CD1c-positive myeloid dendritic cell (primary cell): ENCODE measurements at regions not wholly inside any gene's neighbourhood (a gene's known extent, or its start where the extent isn't known, plus 50 kb on each side); places are given as distances from the start of the nearest gene placed in this dataset.

Source experiments
- DNase-seq: peaks from one replicate; pipeline ENCODE4 v3.0.0-alpha.2; 2016; ENCODE audit errors: extremely low spot score

DNA sequence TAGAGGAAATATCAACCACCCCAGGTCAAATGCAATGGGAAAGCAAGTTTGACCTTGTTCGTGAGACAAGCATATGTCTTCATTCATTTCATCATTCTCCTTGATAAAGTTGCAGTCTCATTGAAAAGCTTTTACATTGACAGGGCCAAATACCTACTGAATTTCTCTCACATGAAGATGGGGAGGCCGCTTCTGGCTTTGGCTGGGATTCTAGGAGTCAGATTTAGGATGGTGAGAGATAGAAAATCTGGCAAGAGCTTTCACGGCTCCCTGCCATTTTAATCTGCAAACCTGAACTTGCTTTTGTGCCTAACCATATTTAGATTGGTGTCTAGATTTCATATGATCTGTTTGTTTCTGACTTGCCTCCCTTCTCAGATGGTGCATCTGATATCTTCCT is 88.0 kb downstream of the TMEM100 start:
- no peak for DNase-seq

DNA sequence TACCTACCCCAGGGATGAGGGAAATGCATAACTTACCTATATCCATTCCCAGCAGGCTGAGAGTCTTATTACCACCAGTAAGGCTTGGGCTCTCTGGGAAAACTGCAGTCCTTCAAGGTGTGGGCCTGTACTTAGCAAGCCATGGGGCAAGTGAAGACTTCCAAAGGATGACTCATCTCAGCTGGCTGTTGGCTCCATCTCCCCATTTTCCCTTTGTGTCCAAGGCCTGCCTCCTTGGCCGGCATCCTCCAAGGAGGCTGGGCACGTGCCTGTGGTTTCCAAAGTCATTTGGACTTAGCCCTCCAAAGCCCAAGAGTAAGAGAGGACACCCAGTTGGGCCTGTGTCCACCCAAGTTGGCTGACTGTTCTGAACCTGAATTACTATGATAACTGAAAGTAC is 89.8 kb downstream of the TMEM100 start:
- no peak for DNase-seq

GRCh38 chr17:55632236-55632635 is 90.4 kb downstream of the TMEM100 start:
- no peak for DNase-seq

DNA sequence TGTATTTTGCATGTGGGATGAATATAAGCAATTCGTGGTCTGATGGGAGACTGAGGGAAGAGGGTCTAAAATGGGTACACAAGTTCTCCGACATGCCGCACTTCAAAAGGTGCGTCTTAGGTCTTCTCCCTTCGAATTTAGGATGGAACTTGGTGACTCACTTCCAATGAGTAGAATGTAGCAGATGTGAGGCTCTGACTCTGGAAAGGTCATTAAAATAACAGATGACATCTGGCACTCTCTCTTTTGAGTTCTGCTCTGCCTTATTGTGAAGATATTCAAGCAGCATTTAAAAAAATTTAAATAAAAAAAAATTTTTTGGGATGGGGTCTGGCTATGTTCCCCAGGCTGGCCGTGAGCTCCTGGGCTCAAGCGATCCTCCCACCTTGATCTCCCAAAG is 92.7 kb downstream of the TMEM100 start:
- no peak for DNase-seq

DNA sequence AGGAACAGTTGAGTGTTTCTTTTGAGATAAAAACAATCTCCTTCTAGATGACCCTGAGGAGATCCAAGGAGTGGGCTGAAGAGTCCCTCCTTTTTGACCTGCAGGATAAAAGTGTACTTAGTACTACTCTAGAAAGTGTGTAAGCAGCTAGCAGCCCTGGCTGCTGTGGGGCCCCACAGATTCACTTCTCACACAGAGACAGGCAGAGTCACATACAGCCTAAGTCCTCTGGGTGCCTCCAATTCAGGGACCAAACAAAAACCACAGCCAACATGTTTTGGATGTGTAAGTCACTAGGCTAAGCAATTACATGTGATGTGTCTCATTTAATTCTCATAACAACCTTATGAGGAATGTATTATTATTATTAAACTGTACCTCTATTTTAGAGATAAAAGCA is 97.1 kb downstream of the TMEM100 start:
- no peak for DNase-seq

- DNase-seq, result no peak
Measured at GRCh38 chr17:55624772-55625433, 97.8 kb downstream of the TMEM100 start.

DNA sequence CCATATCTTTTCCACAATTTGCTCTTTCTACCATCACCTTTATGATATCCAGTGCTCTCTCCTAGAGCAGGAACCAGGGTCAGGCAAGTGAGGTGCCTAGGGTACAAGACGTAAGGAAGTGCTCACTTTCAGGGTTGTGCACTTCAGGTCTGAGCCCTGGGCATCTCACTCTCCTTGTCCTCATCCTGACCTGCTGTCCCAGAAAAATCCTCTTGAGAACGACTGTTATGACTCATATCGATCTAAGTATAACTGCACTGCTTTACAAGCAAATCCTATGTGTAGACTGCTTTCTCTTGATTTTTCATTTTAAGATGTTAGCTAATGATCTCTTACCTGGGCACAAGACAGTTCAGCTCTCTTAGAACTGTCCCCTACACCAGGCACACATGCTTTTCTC is 100.1 kb downstream of the TMEM100 start:
- no peak for DNase-seq

DNA sequence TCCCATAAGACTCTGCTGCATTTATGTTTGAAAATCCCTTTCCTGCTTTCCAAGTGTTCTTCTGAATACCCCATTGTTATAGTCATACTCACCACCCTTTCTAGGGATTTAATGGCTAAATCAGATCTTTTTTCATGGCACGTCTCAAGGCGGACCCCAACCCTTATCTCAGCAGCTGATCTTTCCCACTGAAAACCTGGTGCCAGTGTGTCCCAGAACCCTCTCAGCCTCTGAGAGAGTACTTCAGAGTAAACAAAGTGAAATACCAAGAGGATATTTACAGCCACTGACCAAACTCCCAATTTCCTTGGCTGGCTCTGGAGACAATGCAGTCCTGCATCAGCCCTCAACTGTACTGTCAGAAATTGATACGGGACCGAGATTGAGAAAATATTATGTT is 101.7 kb downstream of the TMEM100 start:
- DNase-seq, result no peak

DNA sequence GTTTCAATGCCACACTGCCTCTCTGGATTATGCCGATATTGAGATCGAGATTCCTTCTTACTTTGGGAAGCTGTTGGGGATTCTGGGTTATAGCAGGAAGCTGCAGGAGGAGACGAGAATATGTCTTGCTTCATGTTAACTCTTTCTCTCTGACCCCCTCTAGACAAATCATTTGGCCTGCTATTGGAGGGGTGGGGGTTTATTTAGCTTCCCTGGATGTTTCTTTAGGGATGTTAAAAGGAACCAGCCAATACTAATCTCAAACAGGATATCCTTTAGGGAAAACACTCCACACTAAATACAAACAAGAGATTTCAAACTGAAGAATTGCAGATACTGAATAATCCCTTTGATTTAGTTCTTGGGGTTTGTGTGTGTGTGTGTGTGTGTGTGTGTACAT is 102.6 kb downstream of the TMEM100 start:
- DNase-seq, result no peak

GRCh38 chr17:55617441-55617840 is 105.2 kb downstream of the TMEM100 start:
- DNase-seq, result no peak

- DNase-seq, result no peak
Measured at GRCh38 chr17:55614061-55614460, 102.8 kb upstream of the SMIM36 start.

DNA sequence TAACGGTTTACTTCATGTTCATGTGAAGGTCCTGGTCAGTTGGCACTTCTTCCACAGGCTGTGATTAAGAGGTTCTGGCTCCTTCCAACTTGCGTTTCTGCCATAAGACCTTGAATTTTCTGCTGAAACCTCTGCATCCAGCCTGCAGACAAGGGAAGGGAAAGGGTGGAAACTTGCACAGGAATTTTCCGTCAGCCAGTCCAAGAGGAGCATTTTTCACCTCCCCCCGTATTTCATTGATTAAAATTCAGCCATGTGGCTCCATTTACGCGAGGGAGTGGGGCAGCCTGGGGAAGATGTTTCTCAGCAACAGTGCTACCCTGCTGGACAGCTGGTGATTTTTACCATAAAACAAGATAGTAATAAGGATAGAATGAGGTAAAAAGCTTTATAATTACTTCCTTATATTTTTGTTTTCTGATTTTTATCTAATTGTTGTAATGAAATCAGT is 101.5 kb upstream of the SMIM36 start:
- DNase-seq, result no peak

- no peak for DNase-seq
Measured at GRCh38 chr17:55607731-55608341, 96.6 kb upstream of the SMIM36 start.

- no peak for DNase-seq
Measured at GRCh38 chr17:55606488-55606815, 95.2 kb upstream of the SMIM36 start.

DNA sequence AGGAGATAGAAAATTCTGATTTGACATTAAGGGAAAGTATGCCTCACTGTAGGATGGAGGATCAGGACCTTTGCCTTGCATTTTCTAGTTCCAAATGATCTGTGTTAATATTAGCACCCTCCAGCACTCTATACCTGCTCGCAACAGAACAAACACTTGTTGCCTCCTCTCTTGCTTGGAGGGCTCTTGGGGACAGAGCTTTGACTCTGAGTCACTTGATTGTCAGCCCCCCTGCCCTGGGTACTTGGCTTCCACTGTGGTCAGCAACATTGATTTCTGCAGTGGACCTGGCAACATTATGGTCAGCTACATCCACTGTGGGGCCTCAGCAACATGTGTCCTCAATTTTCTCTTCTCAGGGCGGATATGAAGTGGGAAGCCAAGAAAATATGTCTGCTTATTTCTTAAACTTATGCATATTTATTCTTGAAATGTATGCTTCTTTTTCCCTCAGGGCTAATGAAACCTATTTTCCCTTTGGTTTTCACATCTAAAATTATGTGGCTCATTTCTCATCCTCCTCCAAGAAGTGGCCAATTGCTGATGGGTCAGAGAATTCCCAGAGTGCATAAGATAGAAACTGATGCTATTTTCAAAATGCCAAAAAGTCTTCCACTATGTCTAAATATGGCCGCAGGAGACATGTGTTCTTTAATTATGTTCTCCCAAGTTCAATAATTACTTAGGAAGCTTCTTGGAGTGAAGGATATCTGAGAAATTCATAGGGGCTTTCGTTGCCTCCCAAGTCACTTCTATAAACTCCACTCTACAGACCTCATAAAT is 94.6 kb upstream of the SMIM36 start:
- DNase-seq, result no peak

GRCh38 chr17:55601874-55602364 is 90.7 kb upstream of the SMIM36 start:
- DNase-seq, result peak; percentile 65

DNA sequence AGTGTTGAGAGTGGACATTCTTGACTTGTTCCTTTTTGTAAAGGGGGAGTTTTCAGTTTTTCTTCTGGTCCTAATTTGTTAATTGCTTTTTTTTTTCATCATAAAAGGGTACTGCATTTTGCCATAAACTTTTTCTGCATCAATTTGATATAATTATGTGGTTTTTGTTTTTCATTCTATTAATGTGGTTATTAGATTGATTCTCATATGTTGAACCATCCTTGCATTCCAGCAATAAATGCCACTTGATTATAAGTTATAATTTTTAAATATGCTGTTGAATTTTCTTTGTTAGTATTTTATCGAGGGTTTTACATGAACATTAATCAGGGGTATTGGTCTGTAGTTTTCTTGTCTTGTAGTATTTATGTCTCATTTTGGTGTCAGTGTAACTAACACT is 87.2 kb upstream of the SMIM36 start:
- no peak for DNase-seq

DNA sequence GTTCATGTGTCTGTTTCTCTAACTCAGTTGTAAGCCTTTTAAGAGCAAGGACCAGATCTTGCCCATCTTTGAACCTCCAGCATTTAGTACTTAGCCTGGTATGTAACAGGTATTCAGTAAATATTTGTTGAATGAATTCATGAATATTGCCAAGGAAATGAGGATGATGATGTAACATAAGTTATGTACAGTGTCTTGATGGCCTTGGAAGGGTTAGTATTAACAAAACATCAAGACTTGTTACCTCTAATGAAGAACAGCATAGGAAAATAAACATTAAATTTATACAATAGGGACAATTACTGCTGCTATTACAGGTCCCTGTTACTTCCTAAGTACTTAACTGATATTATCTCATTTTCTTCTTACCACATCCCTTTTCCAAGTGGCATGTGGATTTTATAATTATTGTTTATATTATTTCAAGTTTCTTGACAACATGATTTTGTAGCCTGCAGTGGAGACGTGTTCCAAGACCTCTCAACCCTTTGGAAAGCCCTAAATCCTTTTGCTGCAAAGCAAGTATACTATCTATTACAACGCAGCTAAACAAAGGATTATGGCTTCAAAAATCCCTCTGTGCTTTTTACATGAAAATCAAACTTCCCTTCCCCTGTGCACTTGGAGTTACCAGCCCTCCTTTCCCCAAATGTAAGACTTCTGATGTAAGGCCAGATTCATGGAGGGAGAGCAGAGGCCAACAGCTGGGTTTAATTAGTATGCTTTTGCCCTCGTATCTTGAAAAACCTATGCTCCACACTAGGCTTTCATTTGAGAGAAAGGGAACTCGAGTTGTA is 77.4 kb upstream of the SMIM36 start:
- DNase-seq, result no peak

DNA sequence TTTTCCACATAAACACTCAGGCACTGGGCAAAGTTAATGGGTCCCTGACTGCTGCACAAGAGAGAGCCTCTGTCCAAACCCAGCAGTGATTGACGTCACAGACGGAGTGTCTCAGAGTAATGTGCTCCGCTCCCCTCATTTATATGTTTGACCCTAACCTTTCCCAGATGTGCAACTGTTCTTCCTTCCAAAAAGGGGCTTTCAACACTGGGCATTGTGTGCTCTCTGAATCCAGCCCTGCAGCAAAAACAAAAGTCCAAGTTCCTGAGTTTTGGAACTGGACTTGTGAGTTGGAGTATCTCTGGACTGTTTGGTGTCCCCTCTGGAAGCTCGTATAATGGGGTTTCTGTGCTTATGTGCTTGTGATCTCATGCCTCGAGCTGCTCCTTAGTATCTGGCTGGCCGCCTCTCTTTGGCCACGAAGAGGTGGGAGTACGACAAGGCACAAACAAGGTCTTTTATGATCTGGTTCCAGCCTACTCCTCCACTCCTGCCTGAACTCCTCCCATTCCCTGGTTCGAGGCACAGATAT is 76.4 kb upstream of the SMIM36 start:
- DNase-seq, result no peak

DNA sequence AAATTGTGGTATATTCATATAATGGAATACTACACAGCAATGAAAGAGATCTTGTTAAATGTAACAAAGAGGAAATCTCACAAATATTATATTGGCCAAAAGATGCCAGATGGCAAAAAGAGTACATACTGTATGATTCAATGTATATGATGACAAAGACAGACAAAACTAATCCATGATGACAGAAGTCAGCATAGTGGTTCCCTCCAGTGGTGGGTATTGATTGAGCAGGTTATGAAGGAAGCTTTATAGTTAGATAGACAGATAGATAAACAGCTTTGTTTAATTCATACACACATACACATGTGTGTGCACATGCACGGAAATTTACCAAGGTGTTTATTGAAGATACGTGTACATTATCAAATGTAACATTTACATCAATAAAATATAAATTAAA is 74.4 kb upstream of the SMIM36 start:
- no peak for DNase-seq

DNA sequence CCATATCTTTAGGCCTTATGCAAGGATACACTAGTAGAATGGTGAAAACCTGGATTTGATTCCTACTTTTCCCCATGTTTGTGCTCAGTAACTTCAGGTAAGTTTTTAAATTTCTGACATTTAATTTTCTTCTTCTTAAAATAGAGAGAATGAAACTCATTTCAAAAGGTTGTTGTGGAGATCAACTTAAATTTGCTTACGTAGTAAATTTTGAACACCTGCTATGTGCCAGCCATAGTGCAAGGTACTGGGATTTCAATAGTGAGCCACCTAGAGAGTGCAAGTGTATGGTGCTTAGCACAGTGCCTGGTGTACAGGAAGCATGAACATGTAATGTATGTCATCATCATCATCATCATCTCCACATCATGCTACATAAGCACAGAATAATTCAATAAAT is 73.6 kb upstream of the SMIM36 start:
- DNase-seq, result no peak
